ENCODE measurements at regions not wholly inside any gene's neighbourhood (a gene's known extent, or its start where the extent isn't known, plus 50 kb on each side); places are given as distances from the start of the nearest gene placed in this dataset.
"Not testable (repeated sequence)": the region's sequence is repeated elsewhere in the genome, so short reads cannot be mapped to it uniquely, and the experiment has no call there.

DNA sequence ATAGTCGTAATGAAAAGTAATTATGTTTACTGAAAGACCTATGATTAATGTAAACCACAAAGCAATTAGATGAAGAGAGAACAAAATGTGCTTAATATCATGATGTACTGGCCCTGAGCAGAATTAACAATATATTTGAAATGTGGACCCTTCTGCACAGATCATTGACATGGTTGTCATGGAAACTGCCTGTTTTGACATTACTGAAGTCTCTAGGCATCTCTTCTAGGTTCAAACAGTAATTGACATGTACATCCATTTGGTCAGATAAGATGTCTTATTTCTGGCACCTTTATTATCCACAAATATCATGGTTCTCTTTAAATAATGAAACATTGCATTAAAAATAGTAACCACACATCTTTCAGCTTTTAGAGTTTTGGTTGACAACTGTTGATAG is 251.7 kb upstream of the GNPDA2 start:
- no peak for DNase-seq

DNA sequence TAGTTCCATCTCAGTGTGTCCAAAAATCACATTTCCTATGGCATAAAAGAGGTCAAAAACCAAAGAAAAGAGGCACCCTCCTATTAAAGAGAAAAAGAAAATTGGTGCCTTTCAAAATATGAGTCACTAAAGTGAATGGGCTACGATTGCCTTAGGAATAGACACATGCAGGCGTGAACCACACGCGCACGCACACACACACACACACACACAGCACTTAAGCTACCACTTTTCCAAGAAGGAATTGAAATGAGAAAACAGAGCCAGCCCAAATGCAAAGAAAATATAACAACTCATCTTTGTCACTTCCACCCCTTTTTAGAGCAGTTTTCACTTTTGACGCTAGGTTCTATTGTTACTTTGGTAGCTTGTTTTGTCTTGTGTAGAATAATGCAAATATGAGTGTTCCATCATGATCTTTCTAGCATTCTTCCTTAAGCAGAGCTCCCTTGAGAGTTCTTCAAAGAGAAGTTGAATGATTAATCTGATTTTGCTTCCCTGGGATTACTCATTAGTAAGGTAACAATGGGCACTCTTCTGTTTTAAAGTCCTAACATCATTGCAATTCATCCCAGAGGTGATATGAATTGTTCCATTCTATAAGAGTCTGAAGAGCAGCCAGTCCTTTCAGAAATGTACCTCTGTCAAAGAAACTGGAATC is 239.2 kb upstream of the GNPDA2 start:
- DNase-seq = no peak

GRCh38 chr4:44964086-44964485 is 237.7 kb upstream of the GNPDA2 start:
- not testable (repeated sequence) for DNase-seq

DNA sequence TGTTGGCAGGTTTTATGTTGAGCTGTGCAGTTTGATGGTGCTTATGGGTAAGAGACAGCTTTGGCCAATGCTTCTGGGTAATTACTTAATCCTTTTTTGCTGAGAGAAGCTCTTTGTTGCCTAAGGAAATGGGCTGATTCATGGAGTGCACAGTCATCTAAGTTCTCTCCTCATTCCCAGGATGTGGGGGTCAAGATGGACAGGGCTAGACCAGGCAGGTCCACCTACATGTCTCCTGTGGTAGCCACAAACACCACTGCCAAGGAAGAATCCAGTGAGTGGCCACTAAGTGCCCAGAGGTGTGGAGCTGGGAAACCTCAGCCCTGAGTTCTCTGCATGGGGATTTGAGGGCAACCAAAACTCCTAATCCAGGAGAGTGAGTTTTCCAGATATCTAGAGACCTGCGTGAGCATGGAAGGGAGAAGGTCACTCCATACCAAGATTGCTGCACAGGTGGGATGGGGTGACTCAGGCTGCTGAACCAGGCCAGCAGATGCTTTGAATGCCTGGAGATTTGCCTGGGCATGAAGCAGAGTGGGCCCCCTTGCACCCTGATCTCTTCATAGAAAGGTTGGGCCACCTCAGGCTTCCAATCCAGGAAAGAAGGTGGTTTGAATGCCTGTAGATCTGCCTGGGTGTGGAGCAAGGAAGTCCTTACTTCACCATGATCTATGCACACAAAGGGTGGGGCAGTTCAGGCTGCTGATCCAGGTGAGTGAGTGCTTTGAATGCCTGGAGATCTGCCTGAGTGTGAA is 234.8 kb upstream of the GNPDA2 start:
- no peak for DNase-seq

DNA sequence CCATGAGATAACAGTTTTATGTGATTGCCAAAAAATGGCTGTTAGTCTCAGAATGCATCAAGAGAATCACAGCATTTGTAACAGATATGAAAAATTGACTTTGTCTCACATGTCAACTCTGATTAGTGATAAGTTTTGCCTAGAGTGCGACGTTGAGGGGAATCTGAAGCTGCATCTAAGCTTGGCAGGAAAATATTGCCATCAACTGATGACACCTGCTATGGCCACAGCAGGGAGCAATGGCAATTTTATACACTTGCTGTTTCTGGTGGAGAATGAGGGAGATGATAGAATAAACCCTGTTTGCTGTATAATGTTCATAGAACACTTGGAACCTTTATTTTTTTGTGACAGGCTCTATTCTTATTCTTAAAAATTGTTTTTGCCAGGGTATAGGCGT is 205.4 kb upstream of the GNPDA2 start:
- DNase-seq = no peak

GRCh38 chr4:44928785-44929184 is 202.4 kb upstream of the GNPDA2 start:
- DNase-seq = peak in 1 of 3 donors; percentile 15

DNA sequence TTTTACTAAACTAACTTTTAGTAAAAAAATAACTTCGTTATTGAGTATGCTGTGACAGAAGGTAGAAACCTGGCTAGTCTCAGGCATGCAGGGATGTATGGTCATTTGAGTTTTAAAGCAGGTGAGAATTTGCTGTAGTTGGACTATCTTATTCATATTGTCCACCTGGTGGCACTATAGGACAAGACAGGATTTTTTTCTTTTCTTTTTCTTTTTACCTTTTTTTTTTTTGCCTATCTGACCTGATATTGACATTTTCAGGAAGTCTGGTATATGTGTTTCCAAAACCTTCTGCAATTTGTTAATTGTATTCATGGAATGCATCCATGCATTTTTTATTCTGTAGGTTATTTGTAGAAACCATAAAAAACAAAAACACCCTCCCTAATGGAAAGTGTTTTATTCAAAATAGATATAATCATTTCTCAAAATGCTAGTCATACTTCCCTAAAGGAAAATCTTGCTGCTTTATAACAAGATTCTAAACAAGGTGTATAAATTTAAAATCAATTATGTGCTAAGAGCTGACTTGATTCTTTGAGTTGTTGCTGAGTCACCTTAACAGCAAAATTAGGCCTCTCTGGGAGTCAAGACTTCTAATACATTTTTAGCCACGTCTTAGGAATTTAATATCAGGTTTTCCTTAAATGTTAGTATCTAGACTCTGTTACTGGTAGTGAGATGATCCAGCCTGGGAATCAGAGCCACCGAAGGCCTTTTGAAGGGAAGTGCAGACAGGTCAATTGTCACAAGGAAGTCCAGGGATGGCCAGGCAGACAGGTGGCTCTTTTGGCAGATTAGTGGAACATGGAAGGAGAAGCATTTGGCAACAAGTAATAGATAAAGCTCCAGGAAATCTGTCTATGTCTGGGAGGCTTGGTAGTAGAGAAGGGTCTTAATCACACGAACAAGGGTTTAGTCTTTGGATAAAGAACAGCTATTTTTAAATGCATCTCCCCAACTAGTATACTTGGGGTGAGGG is 201.3 kb upstream of the GNPDA2 start:
- peak in 2 of 3 donors; percentile 14 to 47 for DNase-seq

GRCh38 chr4:44916411-44916810 is 190.1 kb upstream of the GNPDA2 start:
- peak; percentile 22 to 68 (median 22) for DNase-seq

GRCh38 chr4:44914748-44915147 is 188.4 kb upstream of the GNPDA2 start:
- DNase-seq = no peak

- DNase-seq = no peak
These were observed 187.9 kb upstream of the GNPDA2 start for GRCh38 chr4:44914223-44914622.

DNA sequence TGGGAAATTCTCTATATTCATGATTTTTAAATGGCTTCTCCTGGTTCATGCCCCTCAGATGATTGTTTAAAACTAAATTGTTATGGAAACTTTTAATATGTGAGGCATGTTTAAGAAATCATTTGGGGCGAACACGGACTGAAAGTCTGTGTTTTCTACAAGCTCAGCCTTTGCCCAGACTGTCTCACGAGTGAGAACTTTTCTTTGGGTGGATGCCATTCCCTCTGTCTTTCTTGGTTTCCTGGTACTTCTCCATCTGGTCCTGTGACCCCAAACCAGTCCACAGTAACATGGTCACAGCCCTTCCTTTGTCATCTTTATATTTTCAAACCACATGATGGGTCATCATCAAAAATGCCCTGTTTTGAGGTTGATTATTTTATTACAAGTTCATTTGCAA is 186.6 kb upstream of the GNPDA2 start:
- DNase-seq = no peak

- DNase-seq = no peak
These were observed 182.2 kb upstream of the GNPDA2 start for GRCh38 chr4:44908565-44908964.

DNA sequence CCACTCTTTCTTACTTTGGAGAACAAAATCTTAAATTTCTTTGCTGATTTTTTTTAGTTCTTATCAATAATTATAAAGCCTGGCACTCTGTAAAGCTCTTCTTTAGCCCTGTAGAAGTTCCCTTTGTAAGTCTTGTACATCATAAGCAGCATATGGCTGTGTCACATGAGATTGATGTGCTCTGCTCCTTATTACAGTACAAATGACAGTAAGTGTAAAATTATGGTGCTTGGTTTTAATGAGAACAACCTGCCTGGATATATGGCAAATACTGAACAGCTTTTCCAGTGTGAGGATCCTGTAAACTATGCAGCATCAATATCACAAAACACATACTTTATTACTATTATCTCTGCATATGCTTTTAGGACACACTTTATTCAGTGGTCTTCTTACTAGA is 145.9 kb upstream of the GNPDA2 start:
- no peak for DNase-seq

DNA sequence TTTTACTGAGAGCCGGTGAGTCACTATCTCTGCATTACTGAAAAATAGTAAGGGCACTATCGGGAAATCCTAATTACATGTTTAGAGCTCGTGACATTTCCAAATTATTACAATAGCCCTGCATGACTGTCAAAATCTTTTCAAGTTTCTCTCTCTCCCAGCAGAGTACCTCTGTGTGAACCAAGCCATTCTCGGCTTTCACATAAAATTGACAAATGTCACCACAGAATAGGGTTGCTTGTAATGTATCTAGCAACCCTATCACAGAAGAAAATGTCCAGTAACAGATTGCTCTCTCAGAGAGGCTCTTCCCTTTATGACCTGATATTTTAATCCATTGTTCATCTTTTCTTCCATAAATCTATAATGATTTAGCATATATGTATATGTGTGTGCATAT is 144.8 kb upstream of the GNPDA2 start:
- no peak for DNase-seq

DNA sequence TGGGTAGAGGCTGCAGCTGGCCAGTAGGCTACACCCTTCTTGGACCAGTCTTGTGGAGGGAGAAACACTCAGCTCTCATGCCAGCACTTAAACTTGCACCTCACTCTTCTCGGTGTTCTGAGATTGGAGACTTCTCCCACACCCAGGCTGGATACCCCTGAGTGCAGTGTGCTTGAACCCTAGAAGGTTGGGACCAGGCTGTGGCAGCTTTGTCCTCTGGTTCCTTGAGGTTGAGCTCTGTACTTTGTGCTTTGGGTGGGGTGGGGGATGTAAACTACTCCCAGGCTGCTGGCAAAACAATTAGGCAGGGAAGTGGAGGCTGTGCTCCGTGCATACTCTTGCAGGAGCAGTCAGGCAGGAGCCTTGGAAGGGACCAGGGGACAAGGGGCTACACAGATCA is 143.6 kb upstream of the GNPDA2 start:
- no peak for DNase-seq

DNA sequence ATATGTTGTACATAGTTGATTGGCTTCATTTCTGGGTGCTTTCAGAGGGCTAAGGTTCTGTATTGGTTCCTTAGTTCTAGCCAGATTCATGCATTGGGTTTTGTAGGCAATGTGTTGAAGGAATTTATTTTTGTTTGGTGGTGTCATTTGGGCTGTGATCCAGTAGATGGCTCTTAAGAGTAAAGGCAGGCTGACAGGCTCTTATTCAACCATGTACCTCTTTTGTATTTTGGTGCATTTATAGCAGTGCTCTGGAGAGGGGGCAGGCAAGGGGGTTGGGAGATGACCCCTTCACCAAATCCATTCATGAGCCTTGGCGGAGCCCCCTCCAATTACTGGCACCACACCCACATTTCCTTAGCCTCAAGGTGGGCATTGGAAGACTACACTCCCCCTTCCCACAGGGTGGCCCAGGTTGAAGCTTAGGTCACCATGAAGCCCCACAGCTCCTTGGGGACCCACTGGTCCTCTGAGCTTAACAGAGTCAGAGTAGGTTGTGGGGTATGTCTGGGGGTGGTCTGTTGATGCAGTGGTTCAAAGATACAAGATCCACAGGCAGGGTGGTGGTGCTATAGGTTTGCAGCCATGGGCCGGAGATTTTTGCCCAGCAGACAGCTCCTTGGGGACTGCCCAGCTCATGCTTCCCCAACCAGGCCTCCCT is 143.0 kb upstream of the GNPDA2 start:
- no peak for DNase-seq

- DNase-seq = no peak
These were observed 135.4 kb upstream of the GNPDA2 start for GRCh38 chr4:44861756-44862155.

- DNase-seq = no peak
These were observed 133.1 kb upstream of the GNPDA2 start for GRCh38 chr4:44859477-44859876.

- no peak for DNase-seq
These were observed 122.1 kb upstream of the GNPDA2 start for GRCh38 chr4:44848466-44848865.

DNA sequence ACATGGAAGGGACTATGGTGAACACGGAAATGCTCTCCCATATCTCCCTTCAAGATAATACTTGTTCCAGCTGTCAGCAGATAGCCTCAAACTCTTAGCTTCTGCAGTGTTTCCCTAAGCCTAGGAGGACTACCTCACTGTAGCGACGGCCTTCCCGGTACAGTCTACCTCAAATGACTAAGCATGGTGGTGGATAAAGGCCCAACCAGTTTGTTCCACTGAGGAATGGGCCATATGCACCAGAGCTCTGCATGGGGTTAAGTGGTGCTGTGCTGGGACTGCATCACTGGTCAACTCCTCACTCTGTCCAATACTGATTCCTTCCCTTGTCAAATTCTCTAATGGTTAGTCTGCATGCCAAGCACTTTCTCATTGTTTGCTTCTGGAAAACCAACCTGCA is 119.6 kb upstream of the GNPDA2 start:
- no peak for DNase-seq

GRCh38 chr4:44845309-44845708 is 119.0 kb upstream of the GNPDA2 start:
- DNase-seq = no peak

GRCh38 chr4:44842531-44842930 is 116.2 kb upstream of the GNPDA2 start:
- DNase-seq = no peak

Measured in muscle of back (tissue), 3 donors.